HG02763 (cell line): ENCODE measurements at regions not wholly inside any gene's neighbourhood (a gene's known extent, or its start where the extent isn't known, plus 50 kb on each side); places are given as distances from the start of the nearest gene placed in this dataset.

Source experiments
- ATAC-seq: cut with Tn5 transposase; IDR thresholded peaks from one replicate; pipeline ENCODE4 v1.9.1; 2021; ENCODE audit warnings: mild to moderate bottlenecking, moderate library complexity; ENCODE audit not compliant: unreplicated experiment

DNA sequence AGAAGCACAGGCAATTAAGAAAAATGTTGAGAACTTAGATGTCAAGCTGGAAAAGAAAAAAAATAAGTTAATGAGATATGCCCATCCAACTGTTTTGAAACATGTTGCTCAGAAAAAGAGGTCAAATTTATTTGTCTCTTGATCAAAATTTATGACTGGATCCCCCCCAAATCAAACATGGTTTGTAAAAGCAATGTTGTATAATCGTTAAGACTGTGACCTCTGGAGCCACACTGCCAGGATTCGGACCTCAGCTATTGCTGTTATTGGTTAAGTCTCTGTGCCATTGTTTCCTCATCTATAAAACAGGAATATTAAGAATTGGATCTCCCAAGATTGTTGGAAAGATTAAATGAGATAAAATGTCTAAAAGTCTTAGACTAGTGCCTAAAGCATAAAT is 51.9 kb upstream of the LRRK2 start:
- ATAC-seq = no peak

DNA sequence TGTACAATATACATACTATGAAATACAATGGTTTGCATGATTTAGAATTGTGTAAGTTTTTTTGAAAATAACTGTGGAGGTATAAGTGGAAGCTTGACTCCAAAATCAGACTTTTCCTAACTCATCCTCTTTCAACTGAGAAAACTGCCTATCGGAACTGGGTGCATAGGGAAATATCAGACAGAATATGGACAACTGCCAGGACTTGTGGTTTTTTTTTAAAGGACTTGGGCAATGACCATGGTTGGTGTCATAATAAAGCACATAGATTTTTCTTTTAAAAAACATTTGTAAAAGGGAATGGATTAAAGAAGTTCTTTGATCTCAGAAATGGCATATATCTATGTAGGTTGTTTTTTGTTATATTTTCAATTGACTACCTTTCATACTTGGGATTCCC is 53.3 kb upstream of the LRRK2 start:
- no peak for ATAC-seq

DNA sequence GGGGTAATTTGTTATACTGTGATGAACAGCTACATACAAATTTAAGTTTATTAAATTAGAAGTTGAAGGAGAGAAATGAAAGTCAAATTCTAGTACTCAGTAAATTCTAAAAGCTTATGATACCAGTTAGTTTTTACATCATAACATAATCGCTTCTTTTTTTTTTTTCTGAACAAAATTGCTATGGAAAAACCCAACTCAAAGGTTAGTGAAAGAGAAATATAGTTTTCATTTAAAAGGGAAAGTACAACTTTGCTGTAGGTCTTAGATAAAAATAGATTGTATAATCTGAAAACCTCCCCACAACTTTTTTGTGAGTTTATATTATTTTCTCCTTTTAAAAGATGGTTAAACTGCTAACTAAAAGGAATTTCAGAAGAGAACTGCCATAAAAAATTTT is 53.7 kb upstream of the LRRK2 start:
- ATAC-seq = no peak

GRCh38 chr12:40170593-40170992 is 54.2 kb upstream of the LRRK2 start:
- no peak for ATAC-seq

DNA sequence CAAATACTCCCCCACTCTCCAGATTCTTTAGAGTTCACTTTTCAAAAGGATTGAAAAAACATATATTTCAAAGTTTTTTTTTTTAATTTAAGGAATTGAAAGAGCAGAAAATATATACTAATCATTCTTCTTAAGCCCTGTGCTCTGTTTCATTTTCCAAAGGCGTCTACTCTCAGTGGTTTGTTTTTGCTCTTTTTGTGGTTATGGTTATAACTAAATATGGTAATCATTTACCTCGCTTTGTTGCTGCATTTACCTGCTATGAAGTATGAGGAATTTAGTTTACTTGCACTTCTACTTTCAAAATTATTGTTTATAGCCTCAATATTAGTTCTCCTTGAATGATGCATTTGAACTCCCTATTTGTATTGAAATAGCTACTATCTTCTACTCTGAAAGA is 55.9 kb upstream of the LRRK2 start:
- ATAC-seq = peak; percentile 89

DNA sequence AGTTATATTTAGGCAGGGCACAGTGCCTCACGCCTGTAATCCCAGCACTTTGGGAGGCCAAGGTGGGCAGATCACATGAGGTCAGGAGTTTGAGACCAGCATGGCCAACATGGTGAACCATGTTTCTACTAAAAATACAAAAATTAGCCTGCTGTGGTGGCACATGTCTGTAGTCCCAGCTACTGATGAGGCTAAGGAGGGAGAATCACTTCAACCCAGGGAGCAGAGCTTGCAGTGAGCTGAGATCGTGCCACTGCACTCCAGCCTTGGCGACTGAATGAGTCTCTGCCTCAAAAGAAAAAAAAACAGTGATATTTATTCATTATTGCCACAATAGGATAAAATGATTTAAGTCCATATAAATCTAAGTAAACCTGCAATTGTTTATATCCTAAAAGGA is 56.4 kb upstream of the LRRK2 start:
- peak; percentile 31 for ATAC-seq

- ATAC-seq = peak; percentile 54
These were observed 56.8 kb upstream of the LRRK2 start for GRCh38 chr12:40168001-40168400.

GRCh38 chr12:40165179-40165578 is 59.3 kb upstream of the SLC2A13 start:
- ATAC-seq = no peak

- ATAC-seq = no peak
These were observed 58.2 kb upstream of the SLC2A13 start for GRCh38 chr12:40164034-40164433.

DNA sequence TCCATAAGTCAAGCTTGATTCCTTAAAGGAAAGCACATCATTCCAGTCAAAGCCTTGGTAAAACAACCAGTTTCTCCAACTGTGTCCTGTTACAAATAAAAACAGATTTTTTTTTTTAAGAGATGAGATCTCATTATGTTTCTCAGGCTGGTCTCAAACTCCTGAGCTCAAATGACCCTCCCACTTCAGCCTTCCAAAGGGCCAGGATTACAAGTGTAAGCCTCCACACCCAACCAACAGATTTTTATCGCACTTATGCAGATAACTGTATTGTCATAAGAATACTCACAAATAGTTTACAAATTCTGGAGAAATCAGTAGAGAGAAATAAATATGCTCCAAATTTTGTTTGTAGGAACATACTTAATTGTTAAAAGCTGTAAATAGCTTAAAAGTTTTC is 56.2 kb upstream of the SLC2A13 start:
- no peak for ATAC-seq

DNA sequence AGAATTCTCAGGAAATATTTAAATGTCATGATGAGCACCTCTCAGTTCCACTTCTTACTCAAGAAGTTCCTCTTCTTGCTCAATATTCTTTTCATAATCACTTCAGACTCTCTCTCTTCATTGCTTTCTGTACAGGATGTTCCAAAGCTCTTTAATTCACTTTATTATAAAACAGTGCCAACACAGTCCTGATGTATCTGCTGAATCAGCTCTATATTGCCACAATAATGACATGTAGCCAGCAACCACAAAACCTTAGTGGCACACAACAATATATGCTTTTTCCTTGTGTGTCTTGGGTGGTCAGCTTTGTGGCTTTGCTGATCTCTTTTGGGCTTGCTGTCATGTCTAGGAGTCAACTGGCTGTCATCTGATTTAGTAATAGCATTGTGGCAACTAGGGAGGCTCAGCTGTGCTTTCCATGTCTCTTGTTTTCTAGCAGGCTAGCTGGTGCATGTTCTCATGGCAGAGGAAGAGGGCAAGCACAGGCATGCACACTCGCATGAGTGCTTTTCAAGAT is 52.8 kb upstream of the SLC2A13 start:
- ATAC-seq = peak; percentile 51

DNA sequence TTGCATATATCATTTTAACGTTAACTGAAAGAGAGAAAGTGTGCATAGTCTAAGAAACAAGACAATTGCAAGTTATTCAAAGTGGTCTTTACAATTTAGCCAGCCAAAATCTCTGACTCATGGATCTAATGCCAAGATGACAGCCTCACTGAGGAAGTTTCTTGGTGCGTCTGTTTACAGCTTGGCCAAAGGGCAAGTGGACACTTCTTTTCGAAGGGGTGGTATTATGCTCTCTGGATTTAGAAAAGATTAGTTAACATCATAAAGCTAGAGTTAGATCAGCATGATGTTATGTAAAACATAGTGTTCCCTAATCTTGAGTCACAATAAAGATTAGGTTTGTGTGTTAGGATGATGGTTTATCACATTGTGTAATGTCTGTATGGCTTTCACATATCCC is 51.5 kb upstream of the SLC2A13 start:
- no peak for ATAC-seq

- no peak for ATAC-seq
These were observed 50.3 kb upstream of the SLC2A13 start for GRCh38 chr12:40156021-40156764.
